Astrocyte (in vitro differentiated cells and primary cell): ENCODE measurements at regions not wholly inside any gene's neighbourhood (a gene's known extent, or its start where the extent isn't known, plus 50 kb on each side); places are given as distances from the start of the nearest gene placed in this dataset.

Experiments
- DNase-seq: peaks from one replicate; pipeline ENCODE4 v3.0.0-alpha.2; 2010; ENCODE audit warnings: low read depth
- FAIRE-seq: peaks from 2 replicates; lab custom pipeline; 2011; peaks lifted over from hg19 to GRCh38; lab: Jason Lieb, UNC
- H2AFZ ChIP-seq: 2 replicates; pipeline ENCODE4 v1.6.0; 2012; ENCODE audit warnings: low read depth, low read length, inconsistent platforms
- H3K27ac ChIP-seq: 2 replicates; pipeline ENCODE4 v1.5.1; 2011; ENCODE audit warnings: low read depth, low read length, inconsistent platforms
- H3K27me3 ChIP-seq: 2 replicates; pipeline ENCODE4 v1.6.0; 2011; ENCODE audit warnings: low read length, inconsistent platforms; ENCODE audit not compliant: insufficient read depth
- H3K36me3 ChIP-seq: 2 replicates; pipeline ENCODE4 v1.5.1; 2011; ENCODE audit warnings: low read length, inconsistent platforms; ENCODE audit not compliant: insufficient read depth
- H3K4me1 ChIP-seq: 2 replicates; pipeline ENCODE4 v1.5.1; 2011; ENCODE audit warnings: low read length, inconsistent platforms; ENCODE audit not compliant: insufficient read depth
- H3K4me2 ChIP-seq: 2 replicates; pipeline ENCODE4 v1.6.0; 2012; ENCODE audit warnings: low read length, inconsistent platforms
- H3K4me3 ChIP-seq: 2 replicates; pipeline ENCODE4 v1.5.1; 2011; ENCODE audit warnings: low read depth, mild to moderate bottlenecking, low read length, inconsistent platforms; ENCODE audit not compliant: insufficient read depth
- H3K79me2 ChIP-seq: 2 replicates; pipeline ENCODE4 v1.6.0; 2012; ENCODE audit warnings: mild to moderate bottlenecking, low read length, inconsistent platforms; ENCODE audit not compliant: insufficient read depth
- H3K9ac ChIP-seq: 2 replicates; pipeline ENCODE4 v1.6.0; 2012; ENCODE audit warnings: mild to moderate bottlenecking, low read length, inconsistent platforms
- H3K9me3 ChIP-seq: 2 replicates; pipeline ENCODE4 v1.5.1; 2012; ENCODE audit warnings: low read depth, mild to moderate bottlenecking, low read length, inconsistent platforms; ENCODE audit not compliant: insufficient read depth
- H4K20me1 ChIP-seq: 2 replicates; pipeline ENCODE4 v1.6.0; 2012; ENCODE audit warnings: low read length, inconsistent platforms; ENCODE audit not compliant: insufficient read depth
- H3K27ac Mint-ChIP-seq: one replicate; pipeline ENCODE4 v1.8.0; 2021; ENCODE audit warnings: mild to moderate bottlenecking, mixed read lengths; ENCODE audit not compliant: unreplicated experiment
- H3K27me3 Mint-ChIP-seq: one replicate; pipeline ENCODE4 v1.8.0; 2021; ENCODE audit warnings: low read depth, mixed read lengths; ENCODE audit not compliant: unreplicated experiment
- H3K36me3 Mint-ChIP-seq: one replicate; pipeline ENCODE4 v1.8.0; 2021; ENCODE audit warnings: low read depth, mixed read lengths; ENCODE audit not compliant: unreplicated experiment
- H3K4me1 Mint-ChIP-seq: one replicate; pipeline ENCODE4 v1.8.0; 2021; ENCODE audit warnings: low read depth, mixed read lengths; ENCODE audit not compliant: unreplicated experiment
- H3K4me3 Mint-ChIP-seq: one replicate; pipeline ENCODE4 v1.8.0; 2021; ENCODE audit warnings: mild to moderate bottlenecking, moderate library complexity, mixed read lengths; ENCODE audit not compliant: unreplicated experiment
- H3K9me3 Mint-ChIP-seq: one replicate; pipeline ENCODE4 v1.8.0; 2021; ENCODE audit warnings: mild to moderate bottlenecking, mixed read lengths; ENCODE audit not compliant: unreplicated experiment
- EZH2 ChIP-seq: IDR thresholded peaks from 2 replicates; pipeline ENCODE4 v1.6.1; 2012; ENCODE audit warnings: mild to moderate bottlenecking, low read length, inconsistent platforms; ENCODE audit not compliant: insufficient read depth
- TF ChIP-seq, protein P1 (sequence below): IDR thresholded peaks from 2 replicates; pipeline ENCODE4 v1.5.1; 2011; ENCODE audit warnings: low read depth, mild to moderate bottlenecking, inconsistent platforms, low read length, moderate library complexity; ENCODE audit not compliant: insufficient read depth

DNA sequence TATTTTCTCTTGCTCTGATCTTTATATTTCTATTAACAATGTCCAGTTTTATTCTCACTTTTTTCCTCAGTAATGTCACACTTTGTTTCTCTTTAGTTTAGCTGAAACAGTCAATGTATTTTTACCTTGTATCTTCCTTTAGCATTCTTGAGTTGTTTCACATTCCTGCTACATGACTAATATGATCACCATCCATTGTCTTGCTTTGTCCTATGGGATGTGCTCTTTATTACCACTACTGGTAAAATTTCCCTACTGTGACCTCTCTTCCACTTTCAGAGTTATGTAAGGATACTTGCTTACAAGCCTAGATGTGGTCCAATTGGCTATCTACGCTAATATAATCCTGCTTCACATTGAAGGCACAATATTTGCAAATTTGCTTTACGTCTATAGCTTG is 457.9 kb downstream of the PIK3C3 start:
- H3K36me3 Mint-ChIP-seq: peaks cover 4% of the 10 kb centered on the region
- TF ChIP-seq, protein P1, sequence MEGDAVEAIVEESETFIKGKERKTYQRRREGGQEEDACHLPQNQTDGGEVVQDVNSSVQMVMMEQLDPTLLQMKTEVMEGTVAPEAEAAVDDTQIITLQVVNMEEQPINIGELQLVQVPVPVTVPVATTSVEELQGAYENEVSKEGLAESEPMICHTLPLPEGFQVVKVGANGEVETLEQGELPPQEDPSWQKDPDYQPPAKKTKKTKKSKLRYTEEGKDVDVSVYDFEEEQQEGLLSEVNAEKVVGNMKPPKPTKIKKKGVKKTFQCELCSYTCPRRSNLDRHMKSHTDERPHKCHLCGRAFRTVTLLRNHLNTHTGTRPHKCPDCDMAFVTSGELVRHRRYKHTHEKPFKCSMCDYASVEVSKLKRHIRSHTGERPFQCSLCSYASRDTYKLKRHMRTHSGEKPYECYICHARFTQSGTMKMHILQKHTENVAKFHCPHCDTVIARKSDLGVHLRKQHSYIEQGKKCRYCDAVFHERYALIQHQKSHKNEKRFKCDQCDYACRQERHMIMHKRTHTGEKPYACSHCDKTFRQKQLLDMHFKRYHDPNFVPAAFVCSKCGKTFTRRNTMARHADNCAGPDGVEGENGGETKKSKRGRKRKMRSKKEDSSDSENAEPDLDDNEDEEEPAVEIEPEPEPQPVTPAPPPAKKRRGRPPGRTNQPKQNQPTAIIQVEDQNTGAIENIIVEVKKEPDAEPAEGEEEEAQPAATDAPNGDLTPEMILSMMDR: no peak
- no peak for TF ChIP-seq EZH2
- peaks cover 28% of the 10 kb centered on the region for H3K4me1 Mint-ChIP-seq
- peak overlapping the region; percentile 77 for H3K27ac Mint-ChIP-seq
- peaks cover 5% of the 10 kb centered on the region for H3K9me3 ChIP-seq
- FAIRE-seq: no peak
- peak overlapping the region; percentile 43 for H3K4me2 ChIP-seq
- H4K20me1 ChIP-seq: no peaks in the 10 kb centered on the region
- H2AFZ ChIP-seq: no peak overlapping the region
- no peaks in the 10 kb centered on the region for H3K27me3 Mint-ChIP-seq
- no peaks in the 10 kb centered on the region for H3K79me2 ChIP-seq
- DNase-seq: peak; percentile 65
- H3K4me3 ChIP-seq: no peak overlapping the region
- no peaks in the 10 kb centered on the region for H3K36me3 ChIP-seq
- no peaks in the 10 kb centered on the region for H3K27me3 ChIP-seq
- H3K9ac ChIP-seq: no peak overlapping the region
- no peak overlapping the region for H3K27ac ChIP-seq
- H3K4me1 ChIP-seq: peaks cover 29% of the 10 kb centered on the region
- peaks cover 14% of the 10 kb centered on the region for H3K9me3 Mint-ChIP-seq
- H3K4me3 Mint-ChIP-seq: no peak overlapping the region

DNA sequence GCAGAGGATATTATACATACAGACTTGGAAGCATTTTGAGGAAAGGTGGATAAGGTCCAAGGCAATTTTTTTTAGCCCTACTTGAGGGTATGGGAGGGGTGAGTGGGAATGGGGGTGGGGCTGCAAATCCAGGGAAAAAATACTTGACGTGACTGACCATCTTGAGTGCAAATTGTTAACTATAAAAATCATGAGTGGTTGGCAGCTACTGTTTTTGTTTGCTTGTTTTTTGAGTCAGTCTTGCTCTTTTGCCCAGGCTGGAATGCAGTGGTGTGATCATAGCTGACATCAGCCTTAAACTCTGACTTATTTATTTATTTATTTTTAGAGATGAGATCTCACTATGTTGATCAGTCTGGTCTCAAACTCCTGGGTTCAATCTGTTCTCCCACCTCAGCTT is 458.8 kb downstream of the PIK3C3 start:
- Histone ChIP-seq H3K4me1 (peaks cover 29% of the 10 kb centered on the region), H2AFZ (no peak overlapping the region), H3K27me3 (no peaks in the 10 kb centered on the region), H3K4me3 (no peak overlapping the region), H3K27ac (peak overlapping the region; percentile 85), H3K36me3 (no peaks in the 10 kb centered on the region), H3K9ac (peak overlapping the region; percentile 56), H3K79me2 (no peaks in the 10 kb centered on the region), H4K20me1 (no peaks in the 10 kb centered on the region), H3K9me3 (peaks cover 2% of the 10 kb centered on the region), H3K4me2 (peak overlapping the region; percentile 48)
- TF ChIP-seq, protein P1: no peak
- no peak for TF ChIP-seq EZH2
- H3K36me3 Mint-ChIP-seq: peaks cover 4% of the 10 kb centered on the region
- H3K4me3 Mint-ChIP-seq: no peak overlapping the region
- FAIRE-seq (no peak), DNase-seq (peak; percentile 77)
- peak overlapping the region; percentile 67 for H3K27ac Mint-ChIP-seq
- H3K9me3 Mint-ChIP-seq: peaks cover 8% of the 10 kb centered on the region
- H3K4me1 Mint-ChIP-seq: peaks cover 28% of the 10 kb centered on the region
- H3K27me3 Mint-ChIP-seq: no peaks in the 10 kb centered on the region

DNA sequence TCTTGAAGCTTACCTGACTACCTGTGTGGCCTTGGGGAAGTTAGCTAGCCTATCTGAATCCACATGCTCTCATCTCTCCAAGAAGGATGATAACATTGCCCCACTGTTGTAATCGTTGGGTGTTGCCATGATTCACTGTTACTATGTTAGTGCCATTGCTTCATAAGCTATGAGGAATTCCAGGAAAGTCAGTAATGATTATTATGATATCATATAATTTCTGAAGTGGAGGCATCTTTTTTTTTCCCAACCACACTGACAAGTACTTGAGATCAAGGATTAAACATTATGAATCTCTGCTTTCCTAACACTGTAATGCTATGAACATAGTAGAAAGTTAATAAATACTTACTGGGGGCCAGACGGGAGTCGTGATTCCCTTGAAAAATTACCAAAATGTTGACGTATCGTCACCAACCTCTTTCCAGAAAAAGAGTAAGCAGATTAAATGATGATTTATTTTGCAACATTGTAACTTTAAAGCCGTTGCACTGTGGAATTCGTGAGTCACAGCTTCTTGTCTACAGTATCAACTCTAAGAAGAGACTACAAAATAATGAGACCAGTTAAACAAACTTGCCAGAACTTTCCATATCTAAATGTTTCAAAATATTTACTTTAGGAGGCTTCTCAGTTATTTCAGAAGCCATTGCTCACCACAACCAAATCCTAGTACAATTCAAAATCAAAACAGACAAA is 459.9 kb downstream of the PIK3C3 start:
- Histone ChIP-seq H3K36me3 (no peaks in the 10 kb centered on the region), H3K9me3 (no peaks in the 10 kb centered on the region), H3K27me3 (no peaks in the 10 kb centered on the region), H3K4me3 (no peak overlapping the region), H4K20me1 (no peaks in the 10 kb centered on the region), H3K4me1 (peaks cover 29% of the 10 kb centered on the region), H3K79me2 (no peaks in the 10 kb centered on the region), H3K27ac (peak overlapping the region; percentile 85), H3K9ac (peak overlapping the region; percentile 56), H3K4me2 (peak overlapping the region; percentile 48), H2AFZ (no peak overlapping the region)
- Mint-ChIP-seq H3K4me3 (no peak overlapping the region), H3K27me3 (no peaks in the 10 kb centered on the region), H3K36me3 (no peaks in the 10 kb centered on the region), H3K27ac (peak overlapping the region; percentile 7), H3K4me1 (peaks cover 28% of the 10 kb centered on the region), H3K9me3 (peaks cover 2% of the 10 kb centered on the region)
- no peak for TF ChIP-seq EZH2
- TF ChIP-seq, protein P1: no peak
- FAIRE-seq (no peak), DNase-seq (peak; percentile 97)
